LNCaP clone FGC (cell line): ENCODE measurements at regions not wholly inside any gene's neighbourhood (a gene's known extent, or its start where the extent isn't known, plus 50 kb on each side); places are given as distances from the start of the nearest gene placed in this dataset.
"Not testable (repeated sequence)": the region's sequence is repeated elsewhere in the genome, so short reads cannot be mapped to it uniquely, and the experiment has no call there.

Experiments used
- DNase-seq: peaks from one replicate; pipeline ENCODE4 v3.0.0-alpha.2; 2011; ENCODE audit warnings: low read depth
- H3K4me3 ChIP-seq: 2 replicates; pipeline ENCODE4 v1.5.1; 2011; ENCODE audit warnings: mild to moderate bottlenecking, low read depth, low read length, control low read depth
- CTCF ChIP-seq: IDR thresholded peaks from 2 replicates; pipeline ENCODE4 v1.5.1; 2012; ENCODE audit warnings: mild to moderate bottlenecking; ENCODE audit not compliant: control insufficient read depth, insufficient read depth; ENCODE audit errors: extremely low read depth

- no peak for TF ChIP-seq CTCF
- peak; percentile 55 for DNase-seq
- peak overlapping the region; percentile 54 for H3K4me3 ChIP-seq
Observed at GRCh38 chr4:132344924-132345828, 803.9 kb upstream of the PCDH10 start.

- no peak for TF ChIP-seq CTCF
- H3K4me3 ChIP-seq = peak overlapping the region; percentile 54
- DNase-seq = no peak
Observed at GRCh38 chr4:132346016-132346415, 803.1 kb upstream of the PCDH10 start.

- not testable (repeated sequence) for H3K4me3 ChIP-seq, DNase-seq
Observed at GRCh38 chr4:132351606-132352005, 797.5 kb upstream of the PCDH10 start.

- no peak for DNase-seq
- TF ChIP-seq CTCF = no peak
- no peak overlapping the region for H3K4me3 ChIP-seq
Observed at GRCh38 chr4:132382243-132382642, 766.9 kb upstream of the PCDH10 start.

- DNase-seq = no peak
- no peak for TF ChIP-seq CTCF
- no peak overlapping the region for H3K4me3 ChIP-seq
Observed at GRCh38 chr4:132383571-132384199, 765.4 kb upstream of the PCDH10 start.

GRCh38 chr4:132384709-132385108 is 764.4 kb upstream of the PCDH10 start:
- H3K4me3 ChIP-seq = no peak overlapping the region
- no peak for DNase-seq
- TF ChIP-seq CTCF = no peak

GRCh38 chr4:132386130-132386529 is 763.0 kb upstream of the PCDH10 start:
- no peak for DNase-seq
- TF ChIP-seq CTCF = no peak
- H3K4me3 ChIP-seq = no peak overlapping the region
